HG03108 (cell line): ENCODE measurements at regions not wholly inside any gene's neighbourhood (a gene's known extent, or its start where the extent isn't known, plus 50 kb on each side); places are given as distances from the start of the nearest gene placed in this dataset.

Source experiments
- ATAC-seq: cut with Tn5 transposase; IDR thresholded peaks from one replicate; pipeline ENCODE4 v1.9.1; 2021; ENCODE audit warnings: moderate library complexity; ENCODE audit not compliant: unreplicated experiment

- ATAC-seq = no peak
Observed at GRCh38 chr14:29030970-29031369, 264.4 kb downstream of the FOXG1 start.

- no peak for ATAC-seq
Observed at GRCh38 chr14:29035134-29035533, 268.5 kb downstream of the FOXG1 start.

DNA sequence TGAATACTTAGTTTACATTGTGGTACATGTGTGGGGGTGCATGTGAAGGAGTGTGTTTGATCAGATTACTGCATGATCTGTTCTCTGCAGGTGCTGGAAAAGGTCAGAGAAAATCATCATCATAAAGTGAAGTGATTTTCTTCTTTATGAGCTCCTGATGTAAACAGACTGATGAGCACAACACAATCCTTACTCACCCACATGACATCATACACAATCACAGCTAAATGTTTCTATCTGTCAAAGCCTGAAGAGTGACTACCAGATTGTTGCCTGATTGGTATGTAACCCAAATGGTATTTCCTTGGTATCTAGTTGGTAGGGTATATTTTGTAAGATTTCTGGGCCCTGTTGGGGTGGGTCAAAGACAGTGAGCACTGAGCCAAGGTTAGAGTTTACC, 270.8 kb downstream of the FOXG1 start:
- ATAC-seq = no peak

GRCh38 chr14:29039171-29039570, 272.6 kb downstream of the FOXG1 start:
- no peak for ATAC-seq

DNA sequence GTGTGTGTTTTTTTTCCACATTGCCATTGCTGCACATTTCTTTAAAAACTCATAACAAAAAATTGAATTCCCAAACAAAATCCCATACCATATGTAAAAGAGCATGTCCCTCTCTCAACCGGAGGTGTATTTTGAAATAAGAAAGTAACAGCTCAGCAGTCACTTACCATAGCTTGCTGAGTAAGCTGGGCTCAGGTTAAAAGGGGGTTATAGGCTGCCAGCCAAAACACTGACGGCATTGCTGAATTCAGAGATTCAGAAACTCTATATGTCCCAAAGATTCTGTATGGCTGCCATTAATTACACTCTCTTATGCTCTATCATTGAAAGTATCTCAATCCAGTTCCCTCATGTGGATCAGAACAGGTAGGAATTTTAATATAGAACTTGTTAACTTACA, 276.0 kb downstream of the FOXG1 start:
- ATAC-seq = no peak

- ATAC-seq = no peak
Observed at GRCh38 chr14:29043737-29044136, 277.1 kb downstream of the FOXG1 start.

DNA sequence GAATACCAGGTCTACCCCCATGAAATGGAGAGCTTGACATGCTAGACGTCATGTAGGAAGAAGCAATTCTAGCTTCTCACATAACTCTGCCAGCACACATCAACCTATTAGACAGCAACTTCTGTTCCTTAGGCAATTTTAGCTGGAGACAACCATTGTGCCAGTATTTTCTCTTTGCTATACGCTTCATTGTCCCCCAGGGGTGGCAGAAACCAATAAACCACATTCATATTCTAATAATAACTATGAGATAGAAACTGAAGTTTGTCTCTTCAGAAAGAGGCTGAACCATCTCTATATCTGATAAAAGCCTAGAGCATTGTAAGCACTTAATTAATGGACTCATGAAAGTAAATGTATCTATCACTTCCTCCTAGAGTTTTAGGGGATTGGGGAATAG, 278.6 kb downstream of the FOXG1 start:
- ATAC-seq = no peak

DNA sequence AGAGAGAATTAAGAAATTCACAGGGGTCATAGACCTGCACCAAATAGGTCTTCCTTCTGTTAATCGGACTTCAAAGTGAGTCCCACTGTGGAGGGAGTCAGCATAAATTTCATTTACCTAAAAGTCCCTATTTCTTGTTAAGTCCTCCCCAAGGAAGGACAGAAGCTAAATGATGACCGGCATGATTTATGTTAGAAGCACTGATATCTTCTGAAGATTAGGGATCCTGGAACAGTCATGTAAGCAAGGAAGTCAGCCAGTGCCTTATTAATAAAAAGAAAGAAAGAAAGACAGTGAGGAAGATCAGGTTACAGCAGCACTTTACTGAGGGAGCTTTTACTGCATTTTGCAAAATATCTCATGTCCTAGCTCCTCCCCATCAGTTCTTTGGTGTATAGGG, 287.5 kb downstream of the FOXG1 start:
- ATAC-seq = no peak

DNA sequence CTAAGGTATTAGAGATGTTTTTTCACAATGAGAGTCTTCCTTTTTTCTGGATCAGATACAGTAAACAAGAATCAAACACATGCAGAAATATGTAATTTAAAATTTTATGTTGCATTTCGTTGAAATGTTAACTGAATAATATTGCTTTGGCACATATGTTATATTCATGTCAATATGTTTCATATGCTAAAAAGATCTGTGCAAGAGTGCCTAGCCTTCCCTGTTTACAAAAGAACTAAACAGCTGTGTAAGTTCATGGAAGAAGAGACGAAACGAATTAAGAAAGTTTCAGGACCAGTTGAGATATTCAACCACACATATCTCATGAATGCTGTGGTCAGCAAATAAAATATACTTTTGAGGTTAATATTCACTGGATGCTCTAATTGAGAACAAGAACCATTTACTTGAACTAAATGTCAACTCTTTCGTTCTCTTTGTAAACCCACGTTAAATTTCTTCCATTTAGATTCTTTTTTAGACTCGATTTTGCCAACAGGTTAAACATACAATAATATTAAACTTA, 289.5 kb downstream of the FOXG1 start:
- no peak for ATAC-seq

DNA sequence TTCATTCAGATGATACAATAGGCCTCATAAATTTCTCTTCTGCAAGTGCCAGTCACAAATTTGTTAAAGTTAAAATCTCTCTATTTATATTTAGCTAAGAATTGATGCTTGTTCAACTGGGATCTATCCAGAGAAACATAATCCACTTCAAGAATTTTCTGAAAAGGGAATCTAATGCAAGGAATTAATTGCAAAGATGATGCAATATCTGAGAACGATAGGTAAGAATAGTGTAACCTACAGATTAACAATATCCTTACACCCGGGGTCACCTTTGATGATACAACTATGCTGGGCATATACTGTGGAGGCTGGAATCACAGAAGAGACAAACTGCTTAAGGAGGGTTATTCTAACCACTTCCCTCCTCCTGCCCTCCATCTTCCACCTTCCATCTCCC, 295.1 kb downstream of the FOXG1 start:
- ATAC-seq = no peak

- ATAC-seq = no peak
Observed at GRCh38 chr14:29062466-29062865, 295.9 kb downstream of the FOXG1 start.

GRCh38 chr14:29062976-29063375, 296.4 kb downstream of the FOXG1 start:
- no peak for ATAC-seq

DNA sequence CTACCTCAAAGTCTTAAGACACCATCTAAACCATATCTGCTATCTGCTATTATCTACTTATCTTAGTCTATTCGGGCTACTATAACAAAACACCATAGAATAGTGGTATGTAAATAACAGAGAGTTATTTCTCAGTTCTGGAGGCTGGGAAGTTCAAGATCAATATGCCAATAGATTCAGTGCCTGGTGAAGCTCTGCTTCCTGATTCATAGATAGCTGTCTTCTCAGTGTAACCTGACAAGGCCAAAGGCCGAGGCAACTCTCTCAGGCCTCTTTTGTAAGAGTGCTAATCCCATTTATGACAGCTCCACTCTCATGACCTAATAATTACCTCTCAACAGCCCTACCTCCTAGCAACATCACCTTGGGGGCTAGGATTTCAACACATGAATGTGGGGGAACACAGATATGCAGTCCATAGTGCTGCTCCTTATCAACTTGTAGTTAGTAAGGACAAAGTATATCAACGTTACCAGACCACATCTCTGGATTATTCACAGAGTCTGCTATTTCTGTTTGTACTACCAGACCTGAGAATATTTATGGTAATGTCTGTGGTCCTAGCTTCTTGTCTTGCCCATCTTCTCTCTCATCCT, 297.8 kb downstream of the FOXG1 start:
- ATAC-seq = no peak

- no peak for ATAC-seq
Observed at GRCh38 chr14:29069228-29069627, 302.6 kb downstream of the FOXG1 start.

DNA sequence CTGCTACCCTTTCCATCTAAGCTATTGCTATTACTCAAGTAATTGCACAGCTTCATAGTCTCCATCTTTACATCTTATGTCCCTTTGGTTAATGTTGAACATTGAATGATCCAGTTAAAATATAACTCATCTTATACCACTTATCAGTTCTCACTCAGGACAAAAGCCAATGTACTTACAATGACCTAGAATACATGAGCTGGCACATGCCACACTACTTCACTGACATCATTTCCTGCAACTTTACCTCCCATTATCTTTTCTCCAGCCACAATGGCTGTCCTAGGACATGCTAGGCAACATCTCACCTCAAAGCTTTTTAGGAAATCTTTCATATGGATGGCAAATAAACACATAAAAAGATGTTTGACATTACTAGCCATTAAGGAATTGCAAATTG, 309.2 kb downstream of the FOXG1 start:
- ATAC-seq = no peak

DNA sequence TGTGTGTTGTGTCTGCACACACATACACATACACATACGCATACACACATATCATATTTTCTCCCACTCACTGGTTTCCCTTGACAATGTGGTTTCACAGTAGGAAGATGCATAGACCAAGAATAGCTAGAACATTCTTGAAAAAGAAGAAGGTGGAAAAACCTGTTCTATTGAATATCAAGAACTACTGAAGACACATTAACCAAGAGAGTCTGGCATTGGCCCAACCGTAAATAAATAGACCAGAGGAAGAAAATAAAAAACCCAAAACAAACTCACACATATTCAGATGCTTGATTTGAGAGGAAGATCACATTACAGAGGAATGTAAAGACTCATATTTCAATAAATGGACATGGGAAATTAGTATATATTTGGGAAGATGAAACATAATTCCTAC, 311.3 kb downstream of the FOXG1 start:
- ATAC-seq = no peak

GRCh38 chr14:29078810-29079522, 312.4 kb downstream of the FOXG1 start:
- ATAC-seq = no peak

GRCh38 chr14:29085546-29085945, 319.0 kb downstream of the FOXG1 start:
- no peak for ATAC-seq

GRCh38 chr14:29089849-29090248, 323.3 kb downstream of the FOXG1 start:
- no peak for ATAC-seq

- no peak for ATAC-seq
Observed at GRCh38 chr14:29092121-29092520, 325.5 kb downstream of the FOXG1 start.

DNA sequence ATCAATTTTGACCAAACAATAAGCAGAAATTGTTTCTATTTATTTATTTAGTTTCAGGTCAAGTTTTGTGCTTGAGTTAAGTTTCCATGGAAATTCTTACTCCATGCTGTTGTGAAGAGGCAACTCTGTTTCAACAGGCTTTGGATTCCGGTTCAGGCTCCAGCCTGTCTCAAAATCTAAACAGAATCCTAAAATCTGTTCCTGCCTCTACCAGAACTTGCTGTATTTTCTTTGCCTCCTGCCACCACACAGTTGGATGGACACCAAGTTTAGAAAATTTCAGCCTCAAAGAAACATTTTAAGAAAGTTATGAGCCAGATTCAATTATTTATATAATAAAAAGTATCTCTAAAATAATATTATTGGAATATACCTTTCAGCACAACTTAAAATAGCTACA, 330.9 kb downstream of the FOXG1 start:
- no peak for ATAC-seq

GRCh38 chr14:29098656-29099055, 332.1 kb downstream of the FOXG1 start:
- ATAC-seq = no peak

DNA sequence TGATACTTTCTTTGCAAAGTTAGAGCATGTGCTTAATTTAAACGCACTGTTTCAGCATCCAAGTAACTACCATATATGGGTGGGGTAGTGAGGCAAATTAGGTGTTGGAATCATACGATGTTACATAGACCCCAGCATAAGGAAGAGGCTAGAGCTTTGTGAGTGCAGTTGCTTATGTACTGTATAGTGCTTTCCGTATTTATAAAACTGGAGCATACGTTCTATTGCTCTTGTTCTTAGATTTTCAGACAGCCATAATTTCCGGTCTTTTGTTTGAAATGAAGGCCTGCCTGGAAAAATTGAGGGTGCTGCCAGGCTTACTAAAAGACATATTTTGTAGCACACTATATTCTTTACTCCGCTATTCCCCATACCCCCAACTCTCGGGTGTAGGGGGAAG, 335.7 kb downstream of the FOXG1 start:
- no peak for ATAC-seq
